G401 (cell line): ENCODE measurements at regions not wholly inside any gene's neighbourhood (a gene's known extent, or its start where the extent isn't known, plus 50 kb on each side); places are given as distances from the start of the nearest gene placed in this dataset.
A peak's percentile ranks its signal among the peaks of the same experiment; 100 is the strongest.

Experiments used
- DNase-seq: peaks from one replicate; pipeline ENCODE4 v3.0.0-alpha.2; 2015; ENCODE audit warnings: low spot score
- in situ Hi-C: cut with HindIII; loops from 2 replicates; pipeline ENCODE4 v1.10.0; 2016; ENCODE audit warnings: low sequenced_read_pairs, mixed read lengths

DNA sequence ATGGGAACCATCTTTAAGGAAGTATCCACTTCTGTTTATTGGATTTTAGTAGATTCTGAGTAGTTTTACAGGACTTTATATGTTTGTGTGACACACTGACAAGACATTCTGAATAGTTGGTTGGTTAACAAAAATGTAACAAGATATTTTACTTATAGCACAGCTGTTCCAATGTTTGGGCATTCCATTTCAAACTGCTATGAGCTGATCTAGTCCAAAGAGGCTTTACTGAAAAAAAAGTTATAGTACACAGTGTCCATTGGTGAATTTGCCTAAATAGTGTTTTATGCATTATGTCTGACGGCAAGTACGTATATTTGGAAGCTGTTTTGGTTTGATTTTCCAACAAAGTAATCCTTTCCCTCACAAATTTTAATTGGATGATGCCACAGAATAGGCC, 99.1 kb downstream of the SAMD9 start:
- in situ Hi-C loops, result no loop called here
- DNase-seq, result no peak

GRCh38 chr7:93016681-93017381, 100.9 kb downstream of the SAMD9 start:
- no peak for DNase-seq
- in situ Hi-C loops, result no loop called here

DNA sequence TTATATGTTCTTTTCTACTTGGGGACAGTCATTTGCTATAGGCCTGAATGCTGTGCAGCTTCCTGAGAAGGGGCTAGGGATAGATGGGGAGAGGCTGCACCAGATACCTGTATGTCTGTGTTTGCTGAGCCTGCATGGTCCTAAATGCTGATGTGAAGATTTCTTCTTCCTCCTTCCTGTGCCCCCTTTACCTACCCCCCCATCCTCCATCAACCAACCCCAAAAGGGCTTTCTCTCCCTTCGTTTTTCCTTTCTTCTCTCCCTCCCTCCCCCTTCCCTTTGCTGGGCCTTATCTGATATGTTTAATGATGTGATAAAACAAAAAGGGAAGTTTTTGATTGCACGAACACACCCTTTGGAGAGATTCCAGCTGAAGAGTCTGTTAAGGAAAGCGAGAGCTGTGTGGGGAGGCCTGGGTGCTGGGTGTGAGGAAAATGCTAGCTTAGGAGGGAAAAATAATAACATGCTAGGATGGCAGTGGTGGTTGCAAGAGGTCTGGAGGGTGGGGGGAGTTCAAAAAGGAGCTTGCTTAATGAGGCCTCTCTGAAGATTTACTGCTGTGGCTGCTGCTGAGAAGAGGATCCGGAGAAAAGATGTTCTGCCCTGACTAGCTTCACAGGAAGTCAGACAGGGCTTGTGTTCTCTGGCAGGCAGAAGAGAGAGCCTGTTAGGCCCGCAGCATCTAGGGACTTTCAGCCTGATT, 101.8 kb downstream of the SAMD9 start:
- DNase-seq, result no peak
- in situ Hi-C loops, result no loop called here

DNA sequence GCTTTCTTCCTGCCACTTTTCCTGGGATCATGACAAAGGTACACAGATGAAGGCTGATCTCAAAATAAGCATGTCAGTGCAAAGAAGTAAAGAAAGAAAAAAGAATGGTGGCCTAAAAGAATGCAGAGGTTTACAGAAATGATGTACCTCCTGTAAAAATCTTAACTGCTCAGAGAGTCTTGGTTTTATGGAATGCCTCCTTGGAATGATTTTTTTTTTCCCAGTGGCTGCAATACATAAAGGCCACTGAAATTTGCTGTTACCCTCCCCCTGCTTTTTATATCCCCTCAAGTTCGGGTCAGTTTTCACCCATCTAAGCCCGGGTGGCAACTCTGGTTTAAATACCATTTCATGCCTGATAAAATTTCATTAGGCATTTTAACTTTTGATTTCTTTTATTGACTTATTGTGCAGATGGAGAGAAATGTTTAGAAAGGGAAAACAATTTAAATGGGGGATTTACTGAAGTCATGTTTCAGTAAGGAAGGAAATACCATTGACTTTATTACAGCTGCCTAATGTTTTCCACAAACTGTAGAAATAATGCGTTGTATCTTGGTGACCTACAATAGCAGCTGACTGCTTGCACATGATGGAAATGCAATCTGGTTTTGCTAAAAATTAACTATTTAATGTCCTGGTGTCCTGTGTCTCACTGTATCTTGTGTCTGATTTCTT, 102.5 kb downstream of the SAMD9 start:
- in situ Hi-C loops, result no loop called here
- DNase-seq, result no peak

DNA sequence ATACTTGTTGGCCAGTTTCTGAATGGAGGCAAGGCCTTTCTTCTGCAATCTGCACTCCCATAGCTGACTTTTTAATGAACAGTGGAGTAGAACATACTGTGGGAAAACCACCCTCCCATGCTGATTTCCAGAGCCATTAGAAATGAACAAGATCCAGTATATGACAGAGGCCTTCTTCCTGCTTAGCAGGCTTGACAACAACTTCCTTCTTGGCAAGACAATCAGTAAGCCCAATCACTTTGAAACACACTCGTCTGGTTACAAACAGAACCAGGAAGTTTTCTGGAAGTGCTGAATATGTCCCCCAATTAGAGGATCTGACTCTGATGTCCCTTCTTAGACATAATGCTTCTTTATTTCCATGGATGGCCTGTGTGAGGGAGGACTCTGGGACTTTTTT, 103.4 kb downstream of the SAMD9 start:
- no peak for DNase-seq
- in situ Hi-C loops, result no loop called here

DNA sequence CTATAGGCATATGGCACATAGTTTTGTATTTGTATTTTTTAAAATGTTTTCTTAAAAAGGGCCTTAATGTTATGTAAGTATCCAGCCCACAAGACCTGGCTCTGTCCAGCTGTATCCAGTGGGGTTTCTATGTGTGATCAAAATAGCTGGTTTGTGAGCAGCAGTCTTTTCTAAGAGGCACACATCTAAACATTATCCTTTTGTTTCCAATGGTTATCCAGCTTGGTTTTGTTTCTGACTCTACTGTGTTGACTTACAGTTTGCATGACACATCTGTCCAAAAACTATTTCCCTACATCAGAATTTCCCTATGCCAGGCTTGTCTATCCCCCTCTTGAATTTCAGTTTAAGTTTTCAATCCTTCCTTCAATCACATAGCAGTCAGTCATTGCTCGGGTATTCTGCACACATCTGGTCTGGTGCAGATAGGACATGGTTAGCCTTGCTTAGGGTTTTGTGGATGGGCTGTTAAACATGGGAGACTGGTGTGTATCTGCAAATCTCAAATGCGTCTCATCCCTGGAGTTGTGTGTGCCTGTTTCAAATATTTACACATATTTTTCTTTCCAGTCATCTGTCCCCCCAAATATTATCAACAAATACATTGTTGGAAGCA, 104.2 kb downstream of the SAMD9 start:
- DNase-seq, result no peak
- in situ Hi-C loops, result no loop called here

GRCh38 chr7:93011351-93012294, 106.2 kb downstream of the SAMD9 start:
- in situ Hi-C loops, result no loop called here
- DNase-seq, result no peak

DNA sequence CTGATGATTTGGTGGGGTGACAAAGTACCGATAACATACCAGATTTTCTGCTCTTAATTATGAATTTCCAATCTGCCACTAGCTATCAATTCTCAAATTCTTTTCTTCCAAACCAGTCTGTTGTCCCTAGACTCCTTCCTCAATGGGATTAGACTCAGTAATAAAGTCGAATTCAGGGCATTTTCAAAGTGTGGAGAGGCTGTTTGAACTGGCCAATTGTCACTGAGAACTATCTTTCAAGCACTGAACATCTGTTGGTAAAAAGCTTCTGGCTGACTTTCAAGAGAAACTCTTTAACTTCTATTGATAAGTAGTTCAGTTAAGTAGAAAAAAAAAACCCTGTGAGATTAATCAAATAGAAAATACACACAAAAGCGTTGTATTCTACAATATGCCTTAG, 108.9 kb downstream of the SAMD9 start:
- in situ Hi-C loops, result no loop called here

DNA sequence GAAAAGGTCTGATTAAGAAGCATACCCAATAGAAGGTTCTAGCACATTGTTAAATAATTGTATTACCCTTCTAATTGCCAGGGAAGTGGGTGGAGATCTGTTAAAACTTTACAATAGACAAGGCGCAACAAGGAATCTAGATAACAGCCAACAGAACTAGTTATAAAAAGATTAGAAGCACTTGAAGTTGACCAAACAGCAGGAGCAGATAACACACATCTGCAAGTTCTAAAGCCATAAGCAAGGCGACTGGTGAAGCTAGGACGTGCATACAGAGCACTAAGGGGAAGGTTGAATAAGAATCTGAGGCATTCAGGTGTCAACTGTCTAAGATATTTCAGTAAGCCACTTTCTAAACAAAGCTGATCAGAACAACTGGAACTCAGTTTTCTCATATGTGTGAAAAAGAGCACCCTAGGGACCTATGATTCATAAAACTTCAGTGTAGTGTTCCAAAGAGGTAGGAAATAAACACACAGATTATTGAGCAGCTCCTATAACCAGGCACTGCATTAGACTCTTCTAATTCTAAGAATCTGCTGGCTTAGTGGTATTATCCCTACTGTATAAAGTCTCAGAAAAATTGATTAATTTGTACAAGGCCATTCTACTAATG, 111.2 kb downstream of the SAMD9 start:
- in situ Hi-C loops, result no loop called here
- DNase-seq, result no peak

More for the DNA sequence above, 108.9 kb downstream of the SAMD9 start:
- DNase-seq, result no peak

DNA sequence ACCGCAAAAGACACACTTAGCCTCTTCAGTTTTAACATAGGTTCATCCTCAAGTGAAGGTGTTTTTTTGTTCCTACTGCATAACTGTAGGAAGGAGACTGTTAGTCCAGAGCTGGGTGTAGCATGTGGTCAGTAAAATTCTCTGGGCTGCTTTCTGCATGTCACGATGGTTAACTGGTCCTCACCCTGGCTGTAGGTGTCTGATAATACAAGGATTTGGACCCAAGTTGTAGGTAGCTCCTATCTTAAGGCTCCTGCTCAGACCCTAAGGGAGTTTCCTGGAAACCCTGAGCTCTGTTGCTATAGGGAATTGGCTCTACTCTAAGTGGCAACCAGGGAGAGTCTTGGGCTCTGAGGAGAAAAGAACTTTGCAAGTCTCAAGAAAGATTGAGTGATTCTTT, 112.9 kb downstream of the SAMD9 start:
- no peak for DNase-seq
- in situ Hi-C loops, result no loop called here

DNA sequence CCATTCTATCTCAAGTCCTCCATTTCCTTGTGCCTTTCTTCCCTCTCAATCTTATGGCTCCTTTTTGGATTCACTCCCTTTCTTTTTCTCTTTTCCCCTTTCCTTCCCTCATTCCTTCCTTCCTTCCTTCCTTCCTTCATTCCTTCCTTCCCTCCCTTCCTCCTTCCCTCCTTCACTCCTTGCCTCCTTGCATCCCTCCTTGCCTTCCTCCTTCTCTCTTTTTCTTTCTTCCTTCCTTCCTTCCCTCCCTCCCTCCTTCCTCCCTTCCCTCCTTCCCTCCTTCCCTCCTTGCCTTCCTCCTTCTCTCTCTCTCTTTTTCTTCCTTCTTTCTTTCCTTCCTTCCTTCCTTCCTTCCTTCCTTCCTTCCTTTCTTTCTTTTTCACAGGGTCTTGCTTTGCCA, 120.1 kb downstream of the SAMD9 start:
- no peak for DNase-seq
- in situ Hi-C loops, result no loop called here

DNA sequence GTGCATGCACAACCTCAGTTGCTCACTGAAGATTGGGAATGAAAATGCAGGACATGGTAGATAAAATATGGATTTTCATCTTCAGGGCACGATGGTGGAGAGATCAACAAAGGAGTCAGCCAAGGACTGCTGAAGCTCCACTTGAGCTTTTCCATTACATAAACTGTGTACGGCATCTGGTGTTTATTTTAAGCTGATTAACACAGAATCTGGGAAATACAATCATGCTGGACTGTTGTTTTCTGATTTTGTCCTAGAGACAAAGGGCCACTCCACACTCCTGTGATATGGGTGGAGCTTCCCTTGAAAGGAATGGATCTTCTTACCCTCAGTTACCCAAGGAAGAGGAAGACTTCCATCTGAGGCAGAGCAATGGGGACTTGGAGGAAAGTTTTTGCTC, 120.6 kb downstream of the SAMD9 start:
- in situ Hi-C loops, result no loop called here
- no peak for DNase-seq

GRCh38 chr7:92994901-92995300, 122.9 kb downstream of the SAMD9 start:
- DNase-seq, result no peak
- in situ Hi-C loops, result no loop called here

DNA sequence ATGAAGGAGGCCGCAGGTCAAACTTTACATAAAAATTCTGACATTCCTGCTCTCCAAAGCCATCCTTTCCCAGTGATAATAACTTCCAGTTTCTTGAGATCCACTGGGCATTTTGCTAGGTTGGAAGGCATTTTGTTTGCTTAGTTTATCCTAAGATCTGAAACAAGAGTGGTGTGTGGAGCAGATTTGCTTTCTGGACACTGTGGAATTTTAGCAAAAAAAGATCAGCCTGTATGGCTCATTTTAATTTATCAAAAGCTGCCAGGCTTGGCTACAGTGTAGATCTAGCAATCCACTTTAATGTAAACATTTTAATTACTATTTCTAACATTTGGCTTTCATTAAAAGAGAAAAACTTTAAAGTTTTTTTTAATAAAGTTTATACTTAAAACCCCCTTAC, 124.8 kb downstream of the SAMD9 start:
- no peak for DNase-seq
- in situ Hi-C loops, result no loop called here

DNA sequence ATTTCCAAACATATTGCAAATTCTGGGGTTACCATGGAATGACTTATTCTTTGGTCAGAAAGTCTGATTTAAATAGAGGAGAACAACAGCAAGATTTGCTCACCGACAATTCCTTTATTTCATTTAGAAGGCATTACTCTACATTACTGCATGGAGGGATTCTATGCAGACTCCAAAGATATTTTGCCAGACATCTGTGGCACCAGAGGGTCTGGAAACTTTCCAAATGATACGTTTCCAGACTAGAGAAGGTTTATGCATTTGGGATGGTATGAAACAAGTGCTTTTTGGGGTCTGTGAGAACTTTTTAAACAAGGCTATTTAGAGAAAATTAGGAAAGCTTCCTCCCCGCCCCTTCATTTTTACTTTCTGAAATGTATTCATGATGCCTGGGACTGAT, 125.3 kb downstream of the SAMD9 start:
- in situ Hi-C loops, result no loop called here
- DNase-seq, result no peak

DNA sequence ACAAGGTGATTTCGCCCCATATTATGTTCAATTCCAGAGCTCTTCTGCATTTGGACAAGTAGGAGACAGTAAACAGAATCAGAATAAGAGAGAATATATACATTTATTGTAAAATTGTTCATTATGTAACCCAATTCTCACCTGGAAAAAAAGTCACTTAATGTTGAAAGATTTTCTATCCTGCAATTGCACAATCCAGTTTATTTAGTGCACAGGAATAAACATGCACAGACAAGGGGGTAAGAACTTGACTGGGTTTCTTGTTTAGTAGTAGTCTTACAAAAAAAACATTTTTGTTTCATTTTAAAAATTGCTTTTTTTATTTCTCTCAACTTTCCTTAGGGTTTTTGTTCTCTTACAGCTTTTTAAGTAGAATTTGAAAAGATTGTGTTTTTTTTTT, 126.6 kb downstream of the SAMD9 start:
- in situ Hi-C loops, result no loop called here
- no peak for DNase-seq

DNA sequence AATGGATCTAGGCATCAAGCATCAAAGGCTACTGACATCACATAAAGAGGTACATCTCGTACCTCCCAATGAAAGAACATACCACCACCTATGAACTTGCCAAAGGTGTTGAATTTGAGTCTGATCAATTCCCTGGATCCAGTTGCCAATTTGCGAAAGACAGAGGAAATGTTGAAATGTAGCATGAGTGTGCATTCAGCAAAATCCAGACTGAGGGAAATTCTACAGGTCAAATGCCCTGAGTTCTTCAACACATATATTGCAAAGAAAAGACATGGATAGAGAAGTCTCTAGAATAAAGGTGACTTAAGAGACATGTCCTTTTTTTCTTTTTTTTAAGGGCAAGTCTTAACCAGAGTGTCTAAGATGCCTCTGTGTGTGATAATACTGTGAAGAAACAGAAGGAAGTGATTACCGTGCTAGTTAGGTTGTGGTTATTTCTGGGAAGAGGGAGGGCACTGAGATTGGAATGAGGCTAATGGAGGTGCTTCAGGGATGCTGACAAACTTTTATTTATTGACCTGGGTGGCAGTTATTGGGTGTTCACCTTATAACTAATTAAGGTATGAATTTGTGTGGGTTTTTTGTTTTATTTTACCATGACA, 128.7 kb downstream of the SAMD9 start:
- in situ Hi-C loops, result no loop called here
- DNase-seq, result no peak

GRCh38 chr7:92988051-92988450, 129.7 kb downstream of the SAMD9 start:
- in situ Hi-C loops, result no loop called here
- peak; percentile 26 for DNase-seq
